ENCODE measurements at regions not wholly inside any gene's neighbourhood (a gene's known extent, or its start where the extent isn't known, plus 50 kb on each side); places are given as distances from the start of the nearest gene placed in this dataset.

DNA sequence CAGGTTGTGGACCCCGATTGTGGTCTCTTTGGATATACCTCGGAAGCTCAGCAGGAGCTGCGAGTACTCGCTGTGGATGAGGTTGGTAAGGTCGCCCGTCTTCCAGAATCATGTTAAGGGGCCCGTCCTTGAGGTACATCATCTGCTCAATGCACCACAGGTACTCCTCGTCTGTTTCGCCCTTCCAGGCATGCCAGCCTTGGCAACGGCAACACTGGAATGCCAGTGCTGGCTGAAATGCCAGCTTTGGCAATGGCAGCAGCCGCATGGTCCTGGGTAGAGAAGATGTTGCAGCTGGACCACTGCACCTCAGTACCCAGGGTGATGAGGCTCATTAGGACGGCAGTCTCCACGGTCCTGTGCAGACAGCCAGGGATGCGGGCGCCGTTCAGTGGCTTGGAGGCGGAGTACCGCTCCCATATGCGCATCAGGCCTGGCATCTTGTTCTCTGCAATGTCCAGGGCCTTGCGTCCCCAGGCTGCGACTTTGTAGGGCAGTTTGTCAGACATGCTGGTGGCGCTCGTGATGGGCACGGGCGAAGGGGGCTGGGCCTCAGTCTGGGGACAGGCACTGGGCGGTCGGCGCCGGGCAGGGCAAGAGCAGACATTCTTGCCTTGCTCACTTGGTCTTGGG is 122.2 kb upstream of the NXPH2 start:
- TF ChIP-seq, protein P1, sequence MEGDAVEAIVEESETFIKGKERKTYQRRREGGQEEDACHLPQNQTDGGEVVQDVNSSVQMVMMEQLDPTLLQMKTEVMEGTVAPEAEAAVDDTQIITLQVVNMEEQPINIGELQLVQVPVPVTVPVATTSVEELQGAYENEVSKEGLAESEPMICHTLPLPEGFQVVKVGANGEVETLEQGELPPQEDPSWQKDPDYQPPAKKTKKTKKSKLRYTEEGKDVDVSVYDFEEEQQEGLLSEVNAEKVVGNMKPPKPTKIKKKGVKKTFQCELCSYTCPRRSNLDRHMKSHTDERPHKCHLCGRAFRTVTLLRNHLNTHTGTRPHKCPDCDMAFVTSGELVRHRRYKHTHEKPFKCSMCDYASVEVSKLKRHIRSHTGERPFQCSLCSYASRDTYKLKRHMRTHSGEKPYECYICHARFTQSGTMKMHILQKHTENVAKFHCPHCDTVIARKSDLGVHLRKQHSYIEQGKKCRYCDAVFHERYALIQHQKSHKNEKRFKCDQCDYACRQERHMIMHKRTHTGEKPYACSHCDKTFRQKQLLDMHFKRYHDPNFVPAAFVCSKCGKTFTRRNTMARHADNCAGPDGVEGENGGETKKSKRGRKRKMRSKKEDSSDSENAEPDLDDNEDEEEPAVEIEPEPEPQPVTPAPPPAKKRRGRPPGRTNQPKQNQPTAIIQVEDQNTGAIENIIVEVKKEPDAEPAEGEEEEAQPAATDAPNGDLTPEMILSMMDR (IDR thresholded peaks at IDR 0.05): no peak
- no peak for FAIRE-seq
- no peaks in the 10 kb centered on the region for H3K9me3 ChIP-seq
- no peak for ATAC-seq
- H3K36me3 ChIP-seq: no peaks in the 10 kb centered on the region
- no peaks in the 10 kb centered on the region for H3K4me1 ChIP-seq
- 82 to 94% methylated on average over 29 of the region's 29 CpGs for WGBS, 2 donors
- no peaks in the 10 kb centered on the region for H3K27me3 ChIP-seq
- H3K4me3 ChIP-seq: no peak overlapping the region
- intact Hi-C loops (cut with DNase I): no loop called here
- H3K27ac ChIP-seq: no peak overlapping the region
- DNase-seq: peak in 1 of 6 donors; percentile 58

DNA sequence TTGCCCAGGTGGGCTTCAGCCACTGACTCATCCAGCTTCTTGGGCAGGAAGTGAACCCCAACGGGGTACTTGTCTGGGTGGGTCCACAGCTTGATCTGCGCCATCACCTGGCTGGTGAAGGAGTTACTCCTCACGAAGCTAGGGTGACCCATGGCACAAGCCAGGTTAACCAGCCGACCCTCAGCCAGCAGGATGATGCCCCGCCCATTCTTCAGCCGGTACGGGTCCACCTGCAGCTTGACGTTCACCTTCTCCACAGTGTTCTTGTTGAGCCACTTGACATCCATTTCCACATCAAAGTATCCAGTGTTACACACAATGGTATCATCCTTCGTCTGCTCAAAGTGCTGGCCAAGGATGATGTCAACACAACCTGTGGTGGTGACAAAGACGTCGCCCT is 121.3 kb upstream of the NXPH2 start:
- intact Hi-C loops (cut with DNase I): no loop called here
- WGBS, 2 donors: 83 to 86% methylated on average over 11 of the region's 11 CpGs
- no peak for ATAC-seq
- no peaks in the 10 kb centered on the region for H3K27me3 ChIP-seq
- no peak overlapping the region for H3K27ac ChIP-seq
- FAIRE-seq: no peak
- no peak overlapping the region for H3K4me3 ChIP-seq
- H3K4me1 ChIP-seq: no peaks in the 10 kb centered on the region
- no peaks in the 10 kb centered on the region for H3K9me3 ChIP-seq
- TF ChIP-seq, protein P1 (IDR thresholded peaks at IDR 0.05): no peak
- H3K36me3 ChIP-seq: no peaks in the 10 kb centered on the region
- no peak for DNase-seq

DNA sequence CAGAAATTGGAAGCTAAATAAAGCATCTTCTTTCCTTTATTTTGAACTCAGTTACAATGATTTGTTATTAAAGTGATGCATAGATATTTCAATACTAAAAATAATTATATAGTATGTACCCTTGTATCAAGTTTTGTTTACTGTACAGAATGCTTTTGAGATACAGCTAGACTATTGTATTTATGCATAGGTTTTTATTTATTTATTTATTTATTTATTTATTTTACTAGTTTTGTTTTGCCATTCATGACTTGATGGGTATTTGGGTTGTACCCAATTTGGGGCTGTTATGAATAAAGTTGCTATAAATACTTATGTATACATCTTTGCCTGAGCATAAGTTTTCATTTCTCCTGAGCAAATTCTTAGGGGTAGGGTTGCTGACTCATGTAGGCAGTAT is 118.7 kb upstream of the NXPH2 start:
- FAIRE-seq (no peak), ATAC-seq (no peak), DNase-seq (no peak)
- intact Hi-C loops (cut with DNase I): no loop called here
- Histone ChIP-seq H3K4me3 (no peak overlapping the region), H3K9me3 (no peaks in the 10 kb centered on the region), H3K27ac (no peak overlapping the region), H3K36me3 (no peaks in the 10 kb centered on the region), H3K27me3 (no peaks in the 10 kb centered on the region), H3K4me1 (no peaks in the 10 kb centered on the region)
- TF ChIP-seq, protein P1 (IDR thresholded peaks at IDR 0.05): no peak

DNA sequence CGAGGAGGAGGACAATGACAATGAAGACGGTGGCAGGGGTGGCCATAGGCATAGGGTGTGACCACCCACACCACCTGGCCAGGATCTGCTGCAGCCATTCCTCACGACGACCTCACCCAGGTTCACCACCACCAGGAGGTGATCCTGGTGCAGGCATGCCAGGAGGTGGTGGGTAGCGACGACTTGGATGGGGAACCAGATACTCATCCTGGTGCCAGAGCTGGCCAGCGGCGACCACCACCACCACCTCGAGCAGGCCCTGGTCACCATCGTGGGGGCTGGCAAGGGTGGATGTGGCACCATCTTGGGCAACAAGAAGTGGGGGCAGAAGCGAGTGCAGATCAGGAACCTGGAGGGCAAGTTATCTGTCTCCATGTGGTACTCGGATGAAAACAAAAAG is 117.1 kb upstream of the NXPH2 start:
- Histone ChIP-seq H3K9me3 (no peaks in the 10 kb centered on the region), H3K4me1 (no peaks in the 10 kb centered on the region), H3K27ac (no peak overlapping the region), H3K36me3 (no peaks in the 10 kb centered on the region), H3K27me3 (no peaks in the 10 kb centered on the region), H3K4me3 (no peak overlapping the region)
- FAIRE-seq (no peak), ATAC-seq (no peak), DNase-seq (peak in 1 of 6 donors; percentile 40)
- WGBS, 2 donors: 65 to 75% methylated on average over 12 of the region's 12 CpGs
- TF ChIP-seq, protein P1 (IDR thresholded peaks at IDR 0.05): no peak
- intact Hi-C loops (cut with DNase I): no loop called here

DNA sequence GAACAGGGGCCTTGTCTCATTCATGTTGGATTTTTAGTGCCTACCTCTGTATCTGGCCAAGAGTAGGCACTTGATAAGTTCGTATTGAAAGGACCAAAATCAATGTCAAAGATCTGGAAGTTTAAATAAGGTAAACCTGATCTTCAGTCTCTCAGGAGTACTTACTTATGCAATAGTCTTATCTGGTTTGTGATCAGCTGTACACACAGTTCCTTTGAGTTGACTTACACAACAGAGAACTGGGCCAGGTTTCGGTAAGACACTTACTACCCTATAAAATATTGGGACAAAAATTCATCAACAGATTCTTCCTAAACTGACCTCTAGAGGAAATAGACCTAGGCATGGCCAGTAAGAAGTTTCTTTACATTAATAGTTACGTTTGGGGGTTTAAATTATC is 113.6 kb upstream of the NXPH2 start:
- FAIRE-seq: no peak
- no peak for ATAC-seq

More for the DNA sequence above, 113.6 kb upstream of the NXPH2 start:
- Histone ChIP-seq H3K4me1 (no peaks in the 10 kb centered on the region), H3K27me3 (no peaks in the 10 kb centered on the region), H3K27ac (no peak overlapping the region), H3K9me3 (no peaks in the 10 kb centered on the region), H3K4me3 (no peak overlapping the region), H3K36me3 (no peaks in the 10 kb centered on the region)
- DNase-seq: no peak
- TF ChIP-seq, protein P1 (IDR thresholded peaks at IDR 0.05): no peak
- 31 to 32% methylated on average over 3 of the region's 3 CpGs for WGBS, 2 donors
- intact Hi-C loops (cut with DNase I): no loop called here

Measured in pancreas (tissue), 10 donors.